H1 (cell line): ENCODE measurements at regions not wholly inside any gene's neighbourhood (a gene's known extent, or its start where the extent isn't known, plus 50 kb on each side); places are given as distances from the start of the nearest gene placed in this dataset.

ENCODE experiments used
- CTCF ChIA-PET: fragments of 300-600 bp; sonication (Branson Sonifier 250); formaldehyde crosslinking; loops from one replicate; lab custom pipeline; 2021; ENCODE audit not compliant: partially characterized antibody; lab: Charles Lee
- POLR2A ChIA-PET: fragments of 300-600 bp; sonication (Branson Sonifier 250); formaldehyde crosslinking; loops from one replicate; lab custom pipeline; 2021; ENCODE audit warnings: inconsistent platforms; ENCODE audit not compliant: partially characterized antibody; lab: Charles Lee
- DNase-seq, 2 experiments: peaks; one replicate each; pipeline versions ENCODE4 v3.0.0 to v3.0.0-alpha.2; 2010 to 2022; ENCODE audit warnings: low spot score in 2 of 2, low read depth in 1 of 2, mixed read lengths in 1 of 2
- FAIRE-seq: peaks from 2 replicates; lab custom pipeline; 2011; peaks lifted over from hg19 to GRCh38; lab: Jason Lieb, UNC
- H2AFZ ChIP-seq: 2 replicates; pipeline ENCODE4 v1.8.1; 2012; ENCODE audit warnings: low read length, inconsistent platforms
- H2AK5ac ChIP-seq: 2 replicates; pipeline ENCODE4 v1.6.1; 2013; ENCODE audit warnings: low read depth, low read length
- H2BK120ac ChIP-seq: replicated peaks from 2 replicates; pipeline ENCODE3; 2013; ENCODE audit warnings: low read depth, low read length, inconsistent platforms
- H2BK12ac ChIP-seq: 2 replicates; pipeline ENCODE4 v1.6.1; 2013; ENCODE audit warnings: low read depth, low read length
- H2BK15ac ChIP-seq: 2 replicates; pipeline ENCODE4 v1.6.1; 2013; ENCODE audit warnings: low read length
- H2BK20ac ChIP-seq: 2 replicates; pipeline ENCODE4 v1.6.1; 2013; ENCODE audit warnings: low read length
- H2BK5ac ChIP-seq: 2 replicates; pipeline ENCODE4 v1.6.1; 2013; ENCODE audit warnings: low read depth, low read length
- H3K14ac ChIP-seq: 2 replicates; pipeline ENCODE4 v1.6.1; 2013; ENCODE audit warnings: inconsistent platforms; ENCODE audit not compliant: insufficient read length
- H3K18ac ChIP-seq: 2 replicates; pipeline ENCODE4 v1.6.1; 2013; ENCODE audit warnings: low read length; ENCODE audit errors: extremely low read depth
- H3K23ac ChIP-seq: 2 replicates; pipeline ENCODE4 v1.6.1; 2013; ENCODE audit warnings: inconsistent platforms; ENCODE audit not compliant: insufficient read length
- H3K23me2 ChIP-seq: 2 replicates; pipeline ENCODE4 v1.6.1; 2013; ENCODE audit warnings: low read depth, low read length
- H3K27ac ChIP-seq: 2 replicates; pipeline ENCODE4 v1.6.1; 2011; ENCODE audit warnings: low read depth, low read length, inconsistent platforms
- H3K27me3 ChIP-seq, 4 experiments: replicated peaks in 1 of 4; 1 replicate in 1 of 4; 2 replicates in 3 of 4; pipeline versions ENCODE4 v1.6.1 to v1.8.1; 2011 to 2013; ENCODE audit warnings: low read length in 3 of 4, mild to moderate bottlenecking in 3 of 4, inconsistent platforms in 2 of 4, mixed read lengths in 2 of 4, moderate library complexity in 1 of 4; ENCODE audit not compliant: control insufficient read depth in 3 of 4, insufficient read depth in 3 of 4; ENCODE audit errors: extremely low read depth in 1 of 4
- H3K36me3 ChIP-seq, 4 experiments: 2 replicates each; pipeline versions ENCODE4 v1.6.1 to v1.8.1; 2011 to 2013; ENCODE audit warnings: mild to moderate bottlenecking in 4 of 4, low read length in 3 of 4, moderate library complexity in 2 of 4, control low read depth in 1 of 4, inconsistent platforms in 1 of 4; ENCODE audit not compliant: insufficient read depth in 4 of 4, control insufficient read depth in 2 of 4
- H3K4ac ChIP-seq: replicated peaks from 2 replicates; pipeline ENCODE3; 2013; ENCODE audit warnings: low read length, low read depth, mixed read lengths, inconsistent platforms; ENCODE audit not compliant: insufficient read length
- H3K4me1 ChIP-seq, 4 experiments: replicated peaks in 1 of 4; 1 replicate in 1 of 4; 2 replicates in 3 of 4; pipeline versions ENCODE4 v1.6.1 to v1.8.1; 2011 to 2013; ENCODE audit warnings: low read length in 3 of 4, inconsistent platforms in 2 of 4, mixed read lengths in 1 of 4; ENCODE audit not compliant: insufficient read depth in 4 of 4, control insufficient read depth in 3 of 4
- H3K4me2 ChIP-seq, 2 experiments: 2 replicates each; pipeline versions ENCODE4 v1.6.1 to v1.8.1; 2011 to 2013; ENCODE audit warnings: low read depth in 2 of 2, low read length in 2 of 2, control low read depth in 1 of 2, inconsistent platforms in 1 of 2, mild to moderate bottlenecking in 1 of 2; ENCODE audit not compliant: insufficient read depth in 1 of 2
- H3K4me3 ChIP-seq, 4 experiments: fragments of 200-600, 300-600 bp in 1 of 4; sonication (generic), shearing (Covaris generic), sonication (Bioruptor Twin) in 1 of 4; 2 replicates each; pipeline versions ENCODE4 v1.5.1 to v1.8.1; 2011 to 2016; ENCODE audit warnings: low read length in 4 of 4, low read depth in 3 of 4, control low read depth in 2 of 4, inconsistent platforms in 2 of 4, mild to moderate bottlenecking in 2 of 4, mixed read lengths in 1 of 4, moderate library complexity in 1 of 4; ENCODE audit not compliant: insufficient read depth in 2 of 4; ENCODE audit errors: extremely low read depth in 1 of 4
- H3K56ac ChIP-seq: replicated peaks from 2 replicates; pipeline ENCODE3; 2013; ENCODE audit warnings: low read depth, mild to moderate bottlenecking, mixed read lengths, low read length, inconsistent platforms; ENCODE audit not compliant: insufficient read length
- H3K79me1 ChIP-seq: 2 replicates; pipeline ENCODE4 v1.6.1; 2013; ENCODE audit warnings: low read depth, low read length, control low read depth
- H3K79me2 ChIP-seq, 2 experiments: 2 replicates each; pipeline versions ENCODE4 v1.6.1 to v1.8.1; 2012 to 2013; ENCODE audit warnings: low read length in 2 of 2, mild to moderate bottlenecking in 2 of 2, inconsistent platforms in 1 of 2; ENCODE audit not compliant: insufficient read depth in 2 of 2, control insufficient read depth in 1 of 2
- H3K9ac ChIP-seq, 4 experiments: replicated peaks in 1 of 4; 1 replicate in 1 of 4; 2 replicates in 3 of 4; pipeline versions ENCODE4 v1.6.1 to v1.8.1; 2011 to 2013; ENCODE audit warnings: low read depth in 3 of 4, low read length in 3 of 4, control low read depth in 2 of 4, mild to moderate bottlenecking in 2 of 4, moderate library complexity in 2 of 4, inconsistent platforms in 1 of 4; ENCODE audit errors: extremely low read depth in 1 of 4
- H3K9me3 ChIP-seq, 2 experiments: 2 replicates each; pipeline versions ENCODE4 v1.6.1 to v1.8.1; 2012 to 2013; ENCODE audit warnings: mild to moderate bottlenecking in 2 of 2, moderate library complexity in 2 of 2, control low read depth in 1 of 2, inconsistent platforms in 1 of 2, low read depth in 1 of 2, low read length in 1 of 2, mixed read lengths in 1 of 2; ENCODE audit not compliant: insufficient read depth in 2 of 2
- H4K20me1 ChIP-seq, 2 experiments: replicated peaks in 1 of 2; 2 replicates each; pipeline versions ENCODE3 to v1.8.1; 2011 to 2013; ENCODE audit warnings: inconsistent platforms in 2 of 2, low read length in 2 of 2, mild to moderate bottlenecking in 1 of 2; ENCODE audit not compliant: insufficient read depth in 2 of 2, control insufficient read depth in 1 of 2
- H4K5ac ChIP-seq: 2 replicates; pipeline ENCODE4 v1.6.1; 2013; ENCODE audit warnings: low read length, low read depth, mixed read lengths, inconsistent platforms; ENCODE audit not compliant: insufficient read length
- H4K8ac ChIP-seq: 2 replicates; pipeline ENCODE4 v1.8.0; 2013; ENCODE audit warnings: mild to moderate bottlenecking, moderate library complexity, low read length, inconsistent platforms; ENCODE audit not compliant: insufficient read depth; ENCODE audit errors: extremely low read depth
- H4K91ac ChIP-seq: replicated peaks from 2 replicates; pipeline ENCODE3; 2013; ENCODE audit warnings: low read length, mixed read lengths, inconsistent platforms; ENCODE audit not compliant: insufficient read length
- ASH2L ChIP-seq: fragments of 200-600, 300-600 bp; sonication (generic); IDR thresholded peaks from one replicate; pipeline ENCODE4 v1.7.1; 2017; ENCODE audit warnings: low read length
- CHD1 ChIP-seq: IDR thresholded peaks from 2 replicates; pipeline ENCODE4 v1.6.1; 2012; ENCODE audit warnings: low read depth, low read length, improper control_type of control experiment
- CHD2 ChIP-seq: IDR thresholded peaks from 2 replicates; pipeline ENCODE4 v1.6.1; 2012; ENCODE audit warnings: low read length, improper control_type of control experiment
- CTBP2 ChIP-seq: IDR thresholded peaks from 2 replicates; pipeline ENCODE4 v1.7.0; 2011; ENCODE audit warnings: borderline replicate concordance, mild to moderate bottlenecking, moderate library complexity, mixed read lengths, low read length; ENCODE audit not compliant: insufficient read depth, insufficient read length
- EGR1 ChIP-seq: IDR thresholded peaks from 2 replicates; pipeline ENCODE4 v1.6.1; 2011; ENCODE audit warnings: low read depth, low read length, borderline replicate concordance
- GABPA ChIP-seq: IDR thresholded peaks from 2 replicates; pipeline ENCODE4 v1.6.1; 2011; ENCODE audit warnings: mild to moderate bottlenecking, low read length, moderate library complexity, borderline replicate concordance; ENCODE audit not compliant: insufficient read depth
- JUN ChIP-seq: IDR thresholded peaks from 2 replicates; pipeline ENCODE4 v1.6.1; 2011; ENCODE audit warnings: low read depth, mild to moderate bottlenecking, improper control_type of control experiment, low read length
- KDM5A ChIP-seq: fragments of 200-600 bp; IDR thresholded peaks from 2 replicates; pipeline ENCODE4 v1.7.1; 2012; ENCODE audit warnings: mild to moderate bottlenecking, low read length, inconsistent platforms, mixed read lengths
- MAFK ChIP-seq: IDR thresholded peaks from 2 replicates; pipeline ENCODE4 v1.6.1; 2012; ENCODE audit warnings: low read depth, mild to moderate bottlenecking, improper control_type of control experiment, low read length
- POU5F1 ChIP-seq: IDR thresholded peaks from 2 replicates; pipeline ENCODE4 v1.6.1; 2011; ENCODE audit warnings: low read depth, mild to moderate bottlenecking, low read length, moderate library complexity
- RAD21 ChIP-seq, 2 experiments: IDR thresholded peaks in 1 of 2; conservative IDR thresholded peaks in 1 of 2; 2 replicates each; pipeline ENCODE4 v1.6.1; 2011; ENCODE audit warnings: low read depth in 2 of 2, low read length in 2 of 2, improper control_type of control experiment in 1 of 2, inconsistent platforms in 1 of 2, mild to moderate bottlenecking in 1 of 2, moderate library complexity in 1 of 2
- SAP30 ChIP-seq: fragments of 300-600 bp; sonication (generic); IDR thresholded peaks from 2 replicates; pipeline ENCODE4 v1.7.1; 2012; ENCODE audit warnings: low read length, moderate library complexity, mild to moderate bottlenecking, inconsistent platforms; ENCODE audit not compliant: insufficient read depth, insufficient replicate concordance
- SIRT6 ChIP-seq: IDR thresholded peaks from one replicate; pipeline ENCODE4 v1.7.1; 2012; ENCODE audit warnings: low read length, inconsistent platforms
- SP4 ChIP-seq: IDR thresholded peaks from 2 replicates; pipeline ENCODE4 v1.6.1; 2012; ENCODE audit warnings: low read length, inconsistent platforms
- TCF12 ChIP-seq: IDR thresholded peaks from 2 replicates; pipeline ENCODE4 v1.6.1; 2011; ENCODE audit warnings: low read depth, mild to moderate bottlenecking, low read length
- WGBS, 2 experiments: shearing (Covaris generic) in 1 of 2; methylation state at CpG; one replicate each; pipeline versions ENCODE4 v1.1.6 to v1.1.7; 2013 to 2015; ENCODE audit warnings: low lambda C conversion rate in 2 of 2, mixed read lengths in 2 of 2, inconsistent platforms in 1 of 2, low coverage in 1 of 2, missing lambda C conversion rate in 1 of 2; ENCODE audit not compliant: insufficient replicate concordance in 2 of 2, insufficient coverage in 1 of 2, insufficient read length in 1 of 2; ENCODE audit errors: extremely low coverage in 1 of 2, missing lambda C conversion rate in 1 of 2; 5-methylcytosine and 5-hydroxymethylcytosine counted together
- TF ChIP-seq, protein P1 (sequence below): IDR thresholded peaks from 2 replicates; pipeline ENCODE4 v1.6.1; 2012; ENCODE audit warnings: inconsistent platforms

DNA sequence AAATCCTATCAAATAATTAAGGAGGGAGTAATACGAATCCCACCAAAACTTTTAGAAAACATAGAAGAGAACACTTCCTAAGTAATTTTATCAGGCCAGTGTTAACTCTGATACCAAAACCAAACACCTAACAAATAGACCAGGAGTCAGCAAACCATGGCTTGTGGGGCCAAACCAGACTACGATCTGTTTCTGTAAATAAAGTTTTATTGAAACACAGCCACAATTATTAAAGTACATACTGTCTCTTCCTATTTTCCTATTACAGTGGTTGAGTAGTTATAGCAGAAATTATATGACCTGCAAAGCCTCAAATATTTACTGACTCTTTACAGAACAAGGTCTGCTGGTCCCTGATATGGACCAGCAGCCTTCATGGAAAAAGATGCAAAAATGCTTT, 73.1 kb upstream of the ELN start:
- POLR2A ChIA-PET: no interaction called here
- no peak overlapping the region for H2BK20ac ChIP-seq
- no peak overlapping the region for H2BK12ac ChIP-seq
- no peaks in the 10 kb centered on the region for H3K27me3 ChIP-seq
- CTCF ChIA-PET: interaction anchor here (0.7 to 1.0 kb wide), 3 partner anchors 18 to 64 kb away, joined by 3 read pairs; no protein-coding TSS in a partner anchor
- H3K9me3 ChIP-seq: no peaks in the 10 kb centered on the region
- no peak overlapping the region for H3K4me2 ChIP-seq
- no peak overlapping the region for H3K4me3 ChIP-seq
- no peaks in the 10 kb centered on the region for H4K20me1 ChIP-seq
- no peak overlapping the region for H4K91ac ChIP-seq
- H3K36me3 ChIP-seq: no peaks in the 10 kb centered on the region
- FAIRE-seq: no peak
- H2AK5ac ChIP-seq: no peak overlapping the region
- H3K27ac ChIP-seq: no peak overlapping the region
- no peak for DNase-seq
- H3K18ac ChIP-seq: no peak overlapping the region
- H2BK120ac ChIP-seq: no peak overlapping the region
- no peaks in the 10 kb centered on the region for H3K23me2 ChIP-seq
- H3K4ac ChIP-seq: no peak overlapping the region
- no peak overlapping the region for H4K8ac ChIP-seq
- H3K23ac ChIP-seq: no peak overlapping the region
- no peak overlapping the region for H3K56ac ChIP-seq
- H3K14ac ChIP-seq: no peak overlapping the region
- H3K9ac ChIP-seq: no peak overlapping the region
- no peak overlapping the region for H4K5ac ChIP-seq
- no peaks in the 10 kb centered on the region for H3K79me1 ChIP-seq
- H2BK15ac ChIP-seq: no peak overlapping the region
- WGBS, 2 experiments: 85% methylated on average over 2 of the region's 2 CpGs; no CpG with 5 or more reads in 1 of the 2 experiments
- H2BK5ac ChIP-seq: no peak overlapping the region
- no peaks in the 10 kb centered on the region for H3K4me1 ChIP-seq
- no peak overlapping the region for H2AFZ ChIP-seq
- no peaks in the 10 kb centered on the region for H3K79me2 ChIP-seq
- TF ChIP-seq SP4 (no peak), ASH2L (no peak), JUN (no peak), CTBP2 (no peak), MAFK (no peak), POU5F1 (no peak), EGR1 (no peak), RAD21 (IDR thresholded peaks at IDR 0.05 in 1 of 2, conservative IDR thresholded peaks at IDR 0.05 in 1 of 2; ENCODE audit: low read depth in 2 of 2, low read length in 2 of 2) (no peak), SIRT6 (no peak), TCF12 (no peak), SAP30 (no peak), GABPA (no peak), CHD2 (no peak), CHD1 (no peak), KDM5A (no peak)
- TF ChIP-seq, protein P1, sequence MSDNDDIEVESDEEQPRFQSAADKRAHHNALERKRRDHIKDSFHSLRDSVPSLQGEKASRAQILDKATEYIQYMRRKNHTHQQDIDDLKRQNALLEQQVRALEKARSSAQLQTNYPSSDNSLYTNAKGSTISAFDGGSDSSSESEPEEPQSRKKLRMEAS: no peak
